EL (cell line): ENCODE measurements at regions not wholly inside any gene's neighbourhood (a gene's known extent, or its start where the extent isn't known, plus 50 kb on each side); places are given as distances from the start of the nearest gene placed in this dataset.
"Not testable (repeated sequence)": the region's sequence is repeated elsewhere in the genome, so short reads cannot be mapped to it uniquely, and the experiment has no call there.

Experiments
- DNase-seq: peaks from one replicate; pipeline ENCODE4 v3.0.0-alpha.2; 2016

- DNase-seq: no peak
These were observed 2295.3 kb downstream of the TP53TG3F start for GRCh38 chr16:35754391-35755369.

- DNase-seq: no peak
These were observed 2329.0 kb downstream of the TP53TG3F start for GRCh38 chr16:35788381-35788780.

GRCh38 chr16:35792516-35793285, 2333.3 kb downstream of the TP53TG3F start:
- DNase-seq: no peak

GRCh38 chr16:35793601-35794000, 2334.2 kb downstream of the TP53TG3F start:
- DNase-seq: no peak

- no peak for DNase-seq
These were observed 2335.5 kb downstream of the TP53TG3F start for GRCh38 chr16:35794896-35795295.

- no peak for DNase-seq
These were observed 2336.1 kb downstream of the TP53TG3F start for GRCh38 chr16:35795361-35796029.

GRCh38 chr16:35797811-35798210, 2338.4 kb downstream of the TP53TG3F start:
- no peak for DNase-seq

GRCh38 chr16:35798885-35799426, 2339.5 kb downstream of the TP53TG3F start:
- no peak for DNase-seq

- DNase-seq: not testable (repeated sequence)
These were observed 2345.1 kb downstream of the TP53TG3F start for GRCh38 chr16:35804465-35804864.

GRCh38 chr16:35823342-35823741, 2363.9 kb downstream of the TP53TG3F start:
- no peak for DNase-seq

- DNase-seq: no peak
These were observed 2382.2 kb downstream of the TP53TG3F start for GRCh38 chr16:35841632-35842031.

GRCh38 chr16:35862242-35862641, 2402.8 kb downstream of the TP53TG3F start:
- DNase-seq: no peak

- no peak for DNase-seq
These were observed 2409.2 kb downstream of the TP53TG3F start for GRCh38 chr16:35868630-35869029.

- no peak for DNase-seq
These were observed 2414.1 kb downstream of the TP53TG3F start for GRCh38 chr16:35873472-35873871.

GRCh38 chr16:35881654-35882053, 2422.2 kb downstream of the TP53TG3F start:
- DNase-seq: no peak

- no peak for DNase-seq
These were observed 2447.0 kb downstream of the TP53TG3F start for GRCh38 chr16:35906440-35906839.

GRCh38 chr16:35908152-35908551, 2448.7 kb downstream of the TP53TG3F start:
- DNase-seq: no peak

GRCh38 chr16:35908942-35909341, 2449.5 kb downstream of the TP53TG3F start:
- no peak for DNase-seq

- DNase-seq: no peak
These were observed 2450.0 kb downstream of the TP53TG3F start for GRCh38 chr16:35909351-35909954.

GRCh38 chr16:35910409-35910808, 2451.0 kb downstream of the TP53TG3F start:
- DNase-seq: no peak

GRCh38 chr16:35911899-35912298, 2452.5 kb downstream of the TP53TG3F start:
- no peak for DNase-seq

- no peak for DNase-seq
These were observed 2472.3 kb downstream of the TP53TG3F start for GRCh38 chr16:35931722-35932121.
